ENCODE measurements at regions not wholly inside any gene's neighbourhood (a gene's known extent, or its start where the extent isn't known, plus 50 kb on each side); places are given as distances from the start of the nearest gene placed in this dataset.
"Not testable (repeated sequence)": the region's sequence is repeated elsewhere in the genome, so short reads cannot be mapped to it uniquely, and the experiment has no call there.

DNA sequence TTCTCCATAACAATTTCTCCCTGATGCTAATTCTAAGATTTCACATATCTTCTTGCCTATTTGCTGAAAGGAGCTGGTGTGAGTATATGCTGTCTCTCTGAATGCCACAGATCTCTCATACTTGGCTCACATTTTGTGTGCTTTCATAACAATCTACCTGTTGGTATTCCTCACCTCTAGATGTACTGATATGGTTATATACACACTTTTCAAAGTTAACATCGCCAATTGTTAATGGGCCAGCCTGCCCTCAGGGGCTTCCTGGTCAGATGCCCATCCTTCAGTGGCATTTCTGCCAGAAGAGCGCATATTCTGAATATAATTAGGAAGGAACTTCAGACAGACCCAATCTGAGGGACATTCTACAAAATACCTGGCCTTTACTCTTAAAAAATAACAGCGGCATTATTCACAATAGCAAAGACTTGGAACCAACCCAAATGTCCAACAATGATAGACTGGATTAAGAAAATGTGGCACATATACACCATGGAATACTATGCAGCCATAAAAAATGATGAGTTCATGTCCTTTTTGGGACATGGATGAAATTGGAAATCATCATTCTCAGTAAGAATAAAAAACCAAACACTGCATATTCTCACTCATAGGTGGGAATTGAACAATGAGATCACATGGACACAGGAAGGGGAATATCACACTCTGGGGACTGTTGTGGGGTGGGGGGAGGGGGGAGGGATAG, 123.9 kb upstream of the FAT1 start:
- not testable (repeated sequence) for DNase-seq (ENCODE audit: low spot score)

DNA sequence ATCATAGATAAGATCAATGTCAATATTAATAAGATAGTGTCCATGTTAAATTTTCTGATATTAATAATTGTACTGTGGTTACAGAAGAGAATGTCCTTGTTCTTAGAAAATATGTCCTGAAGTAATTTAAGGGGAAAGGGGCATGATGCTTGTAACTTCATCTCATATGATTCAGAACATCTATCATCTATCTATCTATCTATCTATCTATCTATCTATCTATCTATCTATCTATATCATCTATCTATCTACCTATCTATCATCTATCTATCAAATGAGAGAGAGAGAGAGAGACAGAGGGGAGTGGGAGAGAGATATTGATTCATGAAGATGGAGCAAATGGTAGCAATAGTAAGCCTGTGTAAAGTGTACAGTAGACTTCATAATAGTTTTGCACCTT, 124.8 kb upstream of the FAT1 start:
- no peak for DNase-seq (ENCODE audit: low spot score)

DNA sequence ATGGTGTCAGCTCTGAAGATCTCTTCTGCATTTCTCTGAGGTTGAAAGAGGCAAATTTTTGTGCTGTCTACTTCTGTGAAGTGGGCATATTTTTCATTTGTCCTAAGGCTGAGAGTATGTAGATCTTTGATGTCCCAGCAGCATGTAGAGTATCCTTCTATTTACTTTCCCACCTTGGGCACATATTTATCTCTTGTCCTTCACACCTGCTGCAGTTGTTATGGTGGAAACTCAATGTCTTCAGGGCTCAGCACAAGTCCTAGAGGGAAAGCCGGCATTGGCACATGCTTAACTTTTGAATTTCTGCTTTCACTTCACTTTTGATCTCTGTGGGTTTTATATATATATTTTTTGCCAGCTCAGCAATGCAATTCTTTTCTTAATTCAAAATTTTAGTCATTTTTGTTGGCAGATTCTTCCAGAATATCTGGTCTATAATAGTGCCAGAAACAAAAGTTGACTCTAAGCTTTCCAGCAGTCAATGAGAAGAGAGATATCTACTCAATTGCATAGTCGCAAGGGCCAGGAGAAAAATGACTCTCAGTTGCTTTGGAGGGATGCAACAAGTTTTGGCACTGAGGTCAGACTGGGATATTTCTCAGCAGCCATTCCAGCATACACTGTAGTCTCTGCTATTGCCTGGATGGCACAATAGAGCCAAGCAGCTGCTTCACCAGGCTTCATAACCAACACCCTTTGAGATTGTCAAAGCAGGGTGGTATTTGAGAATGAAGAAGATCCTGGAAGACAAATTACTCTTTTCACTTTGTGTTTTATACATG, 127.8 kb upstream of the FAT1 start:
- no peak for DNase-seq (ENCODE audit: low spot score)

DNA sequence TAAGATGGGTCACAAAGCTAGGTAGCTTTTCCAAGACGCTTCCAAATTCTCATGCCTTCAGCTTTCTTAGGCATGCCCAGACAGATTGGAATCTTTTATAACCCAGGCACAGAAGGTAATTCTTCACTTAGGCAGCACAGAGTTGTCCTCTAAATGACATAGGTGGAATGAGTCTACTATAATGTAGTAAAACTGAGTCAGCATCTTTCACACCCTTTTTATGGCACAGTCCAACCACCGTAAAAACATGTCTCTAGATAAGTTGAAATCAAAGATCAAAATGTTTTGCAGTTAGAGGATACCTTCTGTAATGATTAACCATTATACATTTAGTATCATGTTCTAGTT, 128.4 kb upstream of the FAT1 start:
- no peak for DNase-seq (ENCODE audit: low spot score)

DNA sequence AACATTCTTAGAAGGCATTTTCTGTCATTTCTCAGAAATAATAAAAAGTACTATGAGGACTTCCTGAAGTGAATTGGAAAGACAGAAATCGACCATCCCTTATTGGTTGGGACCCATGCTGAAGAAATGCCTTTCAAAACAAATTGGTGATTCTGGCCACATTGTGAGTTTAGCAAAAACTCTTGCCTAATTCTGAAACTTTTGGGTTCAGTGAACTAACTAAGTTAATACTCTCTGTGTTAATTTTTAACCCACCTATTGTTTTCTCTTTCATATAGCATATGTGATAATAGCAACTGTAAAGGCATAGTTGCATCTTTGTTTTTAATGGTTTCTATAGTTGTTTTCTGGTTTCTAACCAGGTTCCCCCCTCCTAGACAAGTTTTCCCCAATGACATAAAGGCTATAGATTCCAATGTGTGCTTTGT, 129.3 kb upstream of the FAT1 start:
- no peak for DNase-seq (ENCODE audit: low spot score)

DNA sequence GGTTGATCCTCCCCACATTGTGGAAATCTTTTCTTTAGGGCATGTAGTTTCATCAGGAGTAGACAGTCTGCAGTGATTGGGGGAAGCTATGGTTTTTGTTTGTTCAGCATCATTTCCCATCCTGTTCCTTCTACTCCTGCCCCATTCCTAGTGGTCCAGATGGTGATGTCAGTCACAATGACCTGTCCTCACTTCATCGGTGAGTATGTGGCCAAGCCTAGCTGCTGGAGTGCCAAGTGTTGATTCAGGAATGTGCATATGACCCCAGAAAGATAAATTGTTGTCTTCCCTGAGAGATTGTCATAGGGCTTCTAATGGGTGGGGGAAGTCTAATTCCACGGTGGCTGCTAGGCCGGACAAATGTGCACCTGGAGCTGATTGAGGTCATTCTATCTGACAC, 130.6 kb upstream of the FAT1 start:
- no peak for DNase-seq (ENCODE audit: low spot score)

DNA sequence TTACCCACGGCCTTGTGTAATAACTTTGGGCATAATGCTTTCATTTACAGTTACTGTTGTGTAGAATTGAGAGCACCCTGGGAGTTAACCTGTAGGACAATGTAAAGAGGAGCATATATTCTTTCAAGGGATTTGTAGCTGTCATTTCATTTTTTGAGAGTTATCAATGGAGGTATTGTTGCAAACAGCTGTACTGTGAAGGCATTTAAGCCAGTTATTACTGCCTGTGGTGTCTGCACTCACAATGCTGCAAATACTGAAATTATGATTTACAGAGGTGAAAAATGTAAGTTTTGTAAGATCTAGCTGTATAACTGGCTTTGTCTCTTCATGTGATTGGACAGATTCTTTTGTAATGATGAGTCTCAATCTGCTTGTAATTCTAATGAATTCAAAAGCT, 131.5 kb upstream of the FAT1 start:
- no peak for DNase-seq (ENCODE audit: low spot score)

DNA sequence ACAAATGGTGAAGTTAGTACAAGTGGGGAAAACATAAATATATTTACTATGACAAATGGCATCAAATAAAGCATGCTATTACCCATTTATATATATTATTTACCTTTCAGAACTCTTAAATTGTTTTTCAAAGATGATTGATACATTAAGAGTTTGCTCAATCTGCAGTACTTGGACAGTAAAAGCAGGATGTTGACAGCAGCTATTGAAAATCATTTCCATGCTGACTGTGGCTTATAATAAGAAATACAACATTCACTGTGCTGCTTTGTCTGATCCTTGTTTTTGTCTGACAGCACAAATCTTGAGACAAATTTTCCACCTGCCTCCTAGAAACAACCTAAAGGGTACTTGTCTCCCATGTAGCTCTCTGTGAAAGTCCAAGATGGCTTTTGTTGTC, 134.1 kb upstream of the FAT1 start:
- DNase-seq (ENCODE audit: low spot score), result no peak

DNA sequence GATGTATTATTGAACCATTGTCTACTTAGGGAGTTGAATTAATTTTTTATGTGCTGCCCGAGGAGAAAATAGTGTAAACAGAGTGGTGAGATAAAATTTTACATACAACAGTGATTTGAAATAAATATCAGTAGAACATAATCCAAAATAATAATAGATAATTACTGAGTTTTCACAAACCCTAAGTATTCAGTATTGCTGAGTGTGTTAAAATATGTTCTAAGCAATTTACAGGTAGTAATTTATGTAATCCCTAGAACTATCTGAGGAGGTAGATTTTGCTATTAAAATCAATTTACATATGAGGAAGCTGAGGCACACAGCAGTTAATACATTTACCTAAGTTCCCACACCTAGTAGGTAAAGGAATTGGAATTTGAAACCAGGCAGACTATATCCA, 134.7 kb upstream of the FAT1 start:
- no peak for DNase-seq (ENCODE audit: low spot score)

DNA sequence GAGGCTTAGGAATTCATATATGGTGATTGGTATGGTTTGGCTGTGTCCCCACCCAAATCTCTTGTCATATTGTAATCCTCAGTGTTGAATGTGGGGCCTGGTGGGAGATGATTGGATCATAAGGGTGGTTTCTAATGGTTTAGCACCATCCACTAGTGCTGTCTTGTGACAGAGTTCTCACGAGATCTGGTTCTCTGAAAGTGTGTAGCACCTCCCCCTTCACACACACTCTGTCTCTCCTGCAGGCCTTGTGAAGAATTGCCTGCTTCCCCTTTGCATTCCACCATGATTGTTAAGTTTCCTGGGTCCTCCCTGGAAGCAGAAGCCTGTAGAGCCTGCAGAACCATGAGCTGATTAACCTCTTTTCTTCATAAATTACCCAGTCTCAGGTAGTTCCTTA, 135.8 kb upstream of the FAT1 start:
- DNase-seq (ENCODE audit: low spot score), result no peak

DNA sequence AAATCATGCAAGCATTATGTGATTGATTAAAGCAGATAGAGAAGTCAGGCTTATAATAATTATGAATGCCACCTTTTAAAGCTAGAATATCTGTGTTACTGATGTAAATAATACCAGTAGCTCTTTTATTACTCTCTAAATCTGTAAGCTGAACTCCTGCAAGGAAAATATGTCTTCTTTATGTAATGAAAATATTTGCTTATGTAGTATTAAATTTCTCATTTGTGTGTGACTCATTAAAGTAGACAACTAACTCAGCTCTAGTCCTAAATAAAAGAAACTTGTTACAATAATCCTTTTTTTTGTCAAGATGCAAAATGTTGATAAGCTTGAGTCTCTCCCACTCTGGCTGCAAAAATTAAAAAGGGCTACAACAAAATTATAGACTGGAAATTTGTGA, 137.7 kb upstream of the FAT1 start:
- no peak for DNase-seq (ENCODE audit: low spot score)

DNA sequence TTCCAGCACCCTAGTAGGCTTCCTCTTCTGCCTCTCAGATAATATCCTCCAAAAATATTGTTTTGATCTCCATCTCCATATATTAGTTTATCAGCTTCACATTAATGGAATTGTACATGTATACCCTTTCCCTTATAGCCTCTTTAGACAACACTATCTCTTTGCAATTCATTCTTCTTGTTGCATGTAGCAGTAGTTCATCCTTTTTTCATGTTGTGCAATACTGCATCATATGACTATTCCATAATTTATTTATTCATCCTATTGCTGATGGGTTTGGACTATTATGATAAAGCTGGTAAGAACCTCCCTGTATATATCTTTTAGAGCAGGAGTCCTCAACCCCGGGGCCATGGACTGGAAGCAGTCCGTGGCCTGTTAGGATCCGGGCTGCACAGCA, 148.2 kb upstream of the FAT1 start:
- DNase-seq (ENCODE audit: low spot score), result no peak

DNA sequence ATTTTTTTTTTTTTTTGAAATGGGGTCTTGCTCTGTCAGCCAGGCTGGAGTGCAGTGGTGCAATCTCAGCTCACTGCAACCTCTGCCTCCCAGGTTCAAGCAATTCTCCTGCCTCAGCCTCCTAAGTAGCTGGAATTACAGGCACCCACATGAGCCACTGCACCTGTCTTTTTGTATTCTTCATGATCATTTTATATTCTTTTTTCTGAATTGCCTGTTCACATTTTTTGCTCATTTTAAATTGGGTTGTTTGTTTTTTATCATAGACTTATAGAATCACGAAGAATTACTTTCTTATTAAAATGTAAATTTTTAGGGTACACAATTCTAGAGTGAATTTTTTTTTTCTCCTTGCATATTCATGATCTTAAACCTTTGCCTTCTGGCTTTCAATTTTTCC, 149.4 kb upstream of the FAT1 start:
- DNase-seq (ENCODE audit: low spot score), result not testable (repeated sequence)

DNA sequence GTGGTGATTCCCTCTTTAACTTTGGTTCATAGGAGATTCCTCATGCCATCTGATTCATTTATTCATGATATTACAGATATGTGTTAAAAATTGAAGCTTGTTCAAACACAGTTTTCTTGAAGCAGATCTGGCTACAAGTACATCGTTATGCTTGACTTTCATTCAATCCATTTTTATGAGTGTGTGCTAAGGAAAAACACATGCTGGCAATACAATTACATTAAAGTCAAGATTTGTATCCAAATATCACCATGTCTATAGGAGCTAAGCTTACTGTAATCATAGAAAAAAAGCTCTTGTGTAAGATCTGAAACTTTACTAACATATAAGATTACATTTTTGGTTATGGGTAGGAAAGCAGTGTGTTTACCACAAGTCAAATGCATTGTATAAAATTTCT, 151.8 kb upstream of the FAT1 start:
- no peak for DNase-seq (ENCODE audit: low spot score)

DNA sequence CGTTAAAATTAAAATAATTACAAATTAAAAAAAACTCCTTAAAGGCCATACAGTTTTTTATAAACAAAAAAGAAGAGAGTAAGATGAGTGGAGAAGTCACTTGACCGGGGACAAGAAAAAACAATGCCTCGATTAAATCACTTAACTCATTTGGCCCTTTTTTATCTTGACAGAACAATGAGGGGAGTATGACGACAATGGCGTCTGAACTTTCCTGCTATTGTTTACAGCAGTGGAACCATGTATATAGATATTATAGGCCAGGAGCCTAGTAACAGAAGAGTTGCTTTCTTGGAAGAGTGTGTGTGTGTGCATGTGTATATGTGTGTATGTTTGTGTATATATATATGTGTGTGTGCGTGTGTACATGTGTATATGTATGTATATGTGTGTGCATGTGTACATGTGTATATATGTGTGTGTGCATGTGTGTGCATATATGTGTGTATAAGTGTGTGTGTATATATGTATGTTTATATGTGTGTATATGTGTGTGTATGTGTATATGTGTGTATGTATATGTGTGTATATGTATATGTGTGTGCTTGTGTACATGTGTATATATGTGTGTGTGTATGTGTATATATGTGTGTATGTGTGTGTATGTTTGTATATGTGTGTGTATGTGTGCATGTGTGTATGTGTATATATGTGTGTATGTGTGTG, 153.4 kb upstream of the FAT1 start:
- no peak for DNase-seq (ENCODE audit: low spot score)

DNA sequence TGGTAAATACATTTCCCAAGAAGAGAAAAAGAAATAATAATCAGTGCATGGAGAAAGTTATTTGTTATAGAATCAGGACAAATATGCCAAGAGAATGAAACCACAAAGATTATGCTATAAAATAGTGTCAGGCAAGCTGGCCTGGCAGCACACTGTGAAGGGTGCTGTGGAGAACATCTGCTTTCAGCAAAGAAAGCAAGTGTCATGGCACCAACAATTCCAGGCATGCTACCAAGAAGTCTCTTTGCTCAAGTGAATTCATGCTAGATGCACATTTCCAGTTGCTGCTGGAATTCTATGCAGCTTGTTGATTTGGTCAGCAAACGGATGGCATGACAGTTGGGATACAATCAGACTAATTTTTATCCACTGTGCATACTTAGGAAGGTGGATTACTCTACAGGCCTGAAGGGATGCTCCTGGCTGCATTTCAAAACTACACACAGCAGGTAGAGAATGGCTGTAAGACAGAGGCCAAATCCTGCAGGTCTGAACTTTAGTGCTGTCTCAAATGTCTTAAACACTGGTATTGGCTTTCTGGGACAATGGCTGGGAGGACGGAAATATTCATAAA, 154.6 kb upstream of the FAT1 start:
- no peak for DNase-seq (ENCODE audit: low spot score)

DNA sequence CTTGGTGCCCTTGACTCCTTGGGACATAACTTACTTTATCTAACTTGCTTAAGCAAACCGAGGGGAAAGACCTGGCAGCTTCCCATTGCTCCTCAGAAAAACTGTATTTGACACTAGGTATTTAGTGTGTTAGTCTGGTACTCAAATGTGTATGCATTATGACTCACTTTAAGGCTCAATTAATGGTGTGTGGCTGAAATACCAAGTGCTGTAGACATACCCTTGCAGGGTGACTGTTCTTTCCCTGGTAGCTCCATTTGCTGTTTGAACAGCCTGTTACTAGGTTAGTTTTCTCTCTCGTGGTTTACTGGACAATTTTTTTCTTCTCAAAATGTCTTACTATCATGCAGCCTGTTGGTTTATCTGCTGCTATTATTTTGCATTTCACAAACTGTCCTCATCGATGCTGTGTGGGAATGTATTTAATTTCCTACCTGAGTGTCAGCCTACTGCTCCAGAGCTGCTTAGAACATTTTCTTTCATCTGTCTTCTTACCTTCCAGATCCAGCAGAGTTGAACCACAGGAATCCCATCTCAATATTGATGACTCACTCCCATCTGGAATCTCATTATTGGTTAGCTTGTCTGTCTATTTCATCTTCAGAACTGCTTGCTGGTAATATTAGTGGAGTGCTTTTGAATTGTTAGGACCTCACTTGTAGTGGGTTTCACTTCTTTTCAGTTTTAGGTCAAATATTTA, 158.0 kb upstream of the FAT1 start:
- no peak for DNase-seq (ENCODE audit: low spot score)

DNA sequence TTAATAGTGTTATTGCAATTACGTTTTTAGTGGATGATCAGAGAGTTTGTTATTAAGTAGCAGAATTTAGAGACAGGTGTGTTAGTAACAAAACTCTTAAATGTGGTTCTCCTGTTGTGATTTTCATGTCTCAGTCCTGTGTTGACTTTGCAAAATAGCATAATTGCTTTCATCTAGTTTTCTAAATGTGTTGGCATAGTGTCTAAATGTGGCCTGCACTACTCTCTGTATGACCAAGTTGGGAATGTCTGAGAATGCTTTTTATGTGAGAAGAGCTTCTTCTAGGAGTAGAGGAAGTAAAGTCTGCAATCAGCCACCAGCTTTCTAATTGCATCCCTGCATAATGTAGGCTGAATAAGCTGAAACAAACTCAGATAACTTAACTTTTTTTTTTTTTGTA, 158.6 kb upstream of the FAT1 start:
- no peak for DNase-seq (ENCODE audit: low spot score)

DNA sequence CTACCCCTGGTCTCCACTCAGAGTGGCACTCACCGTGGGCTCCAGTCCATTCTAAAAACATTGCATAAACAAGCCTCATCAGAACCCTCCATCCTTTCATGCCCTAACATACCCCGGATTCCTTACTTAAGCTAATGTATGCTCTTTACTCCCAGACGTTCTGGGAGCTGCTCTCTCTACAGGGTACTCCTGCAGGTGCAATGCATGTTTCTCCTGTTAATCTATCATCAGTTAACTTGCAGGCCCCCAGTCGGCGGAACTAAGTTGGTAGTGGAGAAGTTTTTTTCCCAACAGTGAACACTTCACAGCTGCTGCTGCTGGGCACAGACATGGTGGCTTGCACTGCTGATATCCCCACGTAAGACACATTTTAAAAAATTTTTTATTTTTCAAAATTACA, 161.6 kb upstream of the FAT1 start:
- DNase-seq (ENCODE audit: low spot score), result no peak

DNA sequence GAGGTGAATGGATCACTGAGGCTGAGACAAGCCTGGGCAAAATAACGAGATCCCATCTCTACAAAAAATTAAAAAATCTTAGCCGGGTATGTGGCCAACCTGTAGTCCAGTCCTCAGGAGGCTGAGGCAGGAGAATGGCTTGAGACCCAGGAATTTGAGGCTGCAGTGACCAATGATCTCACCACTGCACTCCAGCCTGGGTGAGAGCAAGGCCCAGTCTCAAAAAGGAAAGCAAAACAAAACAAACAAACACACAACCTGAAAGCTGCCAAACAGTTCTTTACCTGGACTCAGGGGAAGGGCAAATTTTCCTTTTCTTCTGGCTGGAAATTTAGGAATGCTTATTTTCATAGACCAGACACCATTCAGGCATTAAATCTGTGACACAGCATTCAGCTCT, 163.1 kb upstream of the FAT1 start:
- DNase-seq (ENCODE audit: low spot score), result no peak

DNA sequence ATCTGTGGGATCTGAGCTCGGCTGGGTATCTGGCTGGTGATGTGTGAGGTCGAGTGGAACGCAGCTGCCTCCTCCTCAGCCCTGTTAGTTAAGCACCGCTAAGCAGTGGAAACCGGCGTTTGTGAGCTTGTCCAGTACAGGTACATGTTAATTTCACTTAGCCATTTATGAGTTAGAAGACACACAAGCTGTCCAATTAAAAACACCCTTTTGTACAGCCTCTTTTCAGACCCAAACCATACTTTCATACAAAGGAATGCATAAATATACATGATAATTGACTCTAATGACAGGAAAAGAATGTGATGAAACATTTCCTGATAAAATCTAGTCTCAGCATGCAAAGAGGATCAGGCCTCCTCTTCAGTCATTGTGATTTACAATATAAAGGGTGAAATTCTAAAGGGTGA, 163.6 kb upstream of the FAT1 start:
- DNase-seq (ENCODE audit: low spot score), result no peak

DNA sequence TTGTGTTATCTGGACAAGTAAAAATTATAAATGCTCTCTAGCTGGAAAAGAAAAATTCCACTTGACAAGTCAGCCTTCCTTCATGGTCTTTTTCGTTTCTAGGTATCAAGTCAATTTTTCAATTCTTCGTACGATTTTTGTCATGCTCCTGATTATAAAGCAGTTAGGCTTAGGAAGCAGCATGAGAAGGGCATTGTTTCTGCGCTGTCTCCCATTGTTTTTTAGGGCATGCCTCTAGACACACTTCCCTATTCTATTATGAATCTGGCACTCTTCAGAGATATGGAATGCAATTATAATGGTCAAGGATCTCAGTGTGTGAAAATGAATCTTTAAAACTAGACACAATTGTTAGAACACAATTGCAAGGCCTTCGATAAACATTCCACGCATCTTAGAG, 164.1 kb upstream of the FAT1 start:
- no peak for DNase-seq (ENCODE audit: low spot score)

All from HuH-7.5 (cell line).